PC-3 (cell line): ENCODE measurements at regions not wholly inside any gene's neighbourhood (a gene's known extent, or its start where the extent isn't known, plus 50 kb on each side); places are given as distances from the start of the nearest gene placed in this dataset.

Experiments
- EZH2phosphoT487 ChIP-seq: fragments of 300-600 bp; sonication (generic); IDR thresholded peaks from 2 replicates; pipeline ENCODE4 v1.6.1; 2018; ENCODE audit warnings: mild to moderate bottlenecking, antibody characterized with exemption, low read length, borderline replicate concordance
- TF ChIP-seq, protein P1 (sequence below): fragments of 300-600 bp; sonication (generic); conservative IDR thresholded peaks from 2 replicates; pipeline ENCODE4 v1.5.1; 2017; ENCODE audit warnings: antibody characterized with exemption, low read depth, mild to moderate bottlenecking, low read length

DNA sequence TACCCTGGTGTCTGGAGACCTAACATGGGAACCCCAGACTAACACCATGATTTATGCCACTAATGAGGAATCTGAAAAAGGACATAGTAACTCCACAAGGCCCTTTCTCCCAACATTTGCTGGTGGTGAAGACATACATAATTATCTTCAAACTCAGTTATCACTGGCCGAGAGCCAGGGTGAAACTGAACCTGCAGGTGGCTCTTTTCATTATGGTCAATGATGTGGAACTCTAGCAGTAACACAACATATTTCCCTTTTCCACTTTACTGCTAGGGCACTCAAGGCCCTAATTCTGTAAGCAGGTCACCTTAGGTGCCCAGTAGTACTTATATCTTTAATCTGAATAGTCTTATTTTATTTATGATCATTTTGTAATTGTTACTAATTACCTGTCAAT is 326.4 kb upstream of the SATB1 start:
- TF ChIP-seq, protein P1, sequence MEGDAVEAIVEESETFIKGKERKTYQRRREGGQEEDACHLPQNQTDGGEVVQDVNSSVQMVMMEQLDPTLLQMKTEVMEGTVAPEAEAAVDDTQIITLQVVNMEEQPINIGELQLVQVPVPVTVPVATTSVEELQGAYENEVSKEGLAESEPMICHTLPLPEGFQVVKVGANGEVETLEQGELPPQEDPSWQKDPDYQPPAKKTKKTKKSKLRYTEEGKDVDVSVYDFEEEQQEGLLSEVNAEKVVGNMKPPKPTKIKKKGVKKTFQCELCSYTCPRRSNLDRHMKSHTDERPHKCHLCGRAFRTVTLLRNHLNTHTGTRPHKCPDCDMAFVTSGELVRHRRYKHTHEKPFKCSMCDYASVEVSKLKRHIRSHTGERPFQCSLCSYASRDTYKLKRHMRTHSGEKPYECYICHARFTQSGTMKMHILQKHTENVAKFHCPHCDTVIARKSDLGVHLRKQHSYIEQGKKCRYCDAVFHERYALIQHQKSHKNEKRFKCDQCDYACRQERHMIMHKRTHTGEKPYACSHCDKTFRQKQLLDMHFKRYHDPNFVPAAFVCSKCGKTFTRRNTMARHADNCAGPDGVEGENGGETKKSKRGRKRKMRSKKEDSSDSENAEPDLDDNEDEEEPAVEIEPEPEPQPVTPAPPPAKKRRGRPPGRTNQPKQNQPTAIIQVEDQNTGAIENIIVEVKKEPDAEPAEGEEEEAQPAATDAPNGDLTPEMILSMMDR, result no peak
- no peak for TF ChIP-seq EZH2phosphoT487
